ENCODE measurements at regions not wholly inside any gene's neighbourhood (a gene's known extent, or its start where the extent isn't known, plus 50 kb on each side); places are given as distances from the start of the nearest gene placed in this dataset.

DNA sequence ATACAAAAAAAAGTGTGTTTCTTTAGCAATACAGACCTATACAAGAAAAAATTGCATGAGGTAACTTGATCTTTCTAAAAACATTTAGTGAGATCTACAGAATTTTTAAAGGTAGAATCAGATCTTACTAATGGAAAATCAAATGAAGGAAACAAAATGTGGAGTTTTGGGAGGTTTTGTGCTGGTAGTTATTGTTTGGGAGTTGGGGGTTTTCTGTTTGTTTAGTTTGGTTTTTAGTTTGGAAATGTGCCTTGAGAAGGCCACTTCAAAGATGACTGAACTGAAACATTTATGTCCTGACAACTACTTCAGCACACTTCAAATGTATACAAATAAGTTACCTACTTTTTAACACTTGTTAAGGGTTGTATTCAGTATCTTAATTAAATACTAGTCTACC is 280.1 kb downstream of the NR2F1-AS1 start:
- no peak for TF ChIP-seq GATA3 (IDR thresholded peaks at IDR 0.05; ENCODE audit: low read depth, low read length)
- no peak for TF ChIP-seq GATA2 (IDR thresholded peaks at IDR 0.05; ENCODE audit: low read depth, low read length)

DNA sequence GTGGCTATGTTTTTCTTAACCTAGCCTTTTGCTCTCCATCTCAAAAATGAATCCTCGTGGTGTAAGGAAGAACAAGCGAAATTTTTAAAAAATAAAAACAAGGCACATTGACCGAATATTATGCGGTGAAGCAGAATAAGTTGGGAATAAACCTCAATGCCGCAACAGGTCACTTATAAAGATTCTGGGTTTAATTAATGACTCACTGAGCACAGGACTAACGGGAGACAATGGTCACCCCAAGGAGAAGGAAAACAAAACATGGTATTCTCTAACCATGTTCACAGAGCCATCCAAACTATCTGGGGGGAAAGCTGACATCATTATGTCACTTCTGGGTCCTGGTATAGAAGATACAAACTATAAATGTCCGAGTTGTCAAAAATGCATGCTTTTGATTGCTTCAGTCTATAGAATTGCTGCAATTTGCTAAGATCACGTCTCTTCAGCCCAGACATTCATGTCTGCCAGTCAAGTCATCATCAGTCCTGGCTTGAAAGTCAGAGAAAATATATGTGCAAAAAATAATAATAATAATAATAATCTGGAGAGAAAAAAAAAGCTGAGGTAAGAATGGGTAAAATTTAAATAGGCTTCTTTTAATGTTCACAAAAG is 280.6 kb downstream of the NR2F1-AS1 start:
- no peak for TF ChIP-seq GATA2 (IDR thresholded peaks at IDR 0.05; ENCODE audit: low read depth, low read length)
- no peak for TF ChIP-seq GATA3 (IDR thresholded peaks at IDR 0.05; ENCODE audit: low read depth, low read length)

DNA sequence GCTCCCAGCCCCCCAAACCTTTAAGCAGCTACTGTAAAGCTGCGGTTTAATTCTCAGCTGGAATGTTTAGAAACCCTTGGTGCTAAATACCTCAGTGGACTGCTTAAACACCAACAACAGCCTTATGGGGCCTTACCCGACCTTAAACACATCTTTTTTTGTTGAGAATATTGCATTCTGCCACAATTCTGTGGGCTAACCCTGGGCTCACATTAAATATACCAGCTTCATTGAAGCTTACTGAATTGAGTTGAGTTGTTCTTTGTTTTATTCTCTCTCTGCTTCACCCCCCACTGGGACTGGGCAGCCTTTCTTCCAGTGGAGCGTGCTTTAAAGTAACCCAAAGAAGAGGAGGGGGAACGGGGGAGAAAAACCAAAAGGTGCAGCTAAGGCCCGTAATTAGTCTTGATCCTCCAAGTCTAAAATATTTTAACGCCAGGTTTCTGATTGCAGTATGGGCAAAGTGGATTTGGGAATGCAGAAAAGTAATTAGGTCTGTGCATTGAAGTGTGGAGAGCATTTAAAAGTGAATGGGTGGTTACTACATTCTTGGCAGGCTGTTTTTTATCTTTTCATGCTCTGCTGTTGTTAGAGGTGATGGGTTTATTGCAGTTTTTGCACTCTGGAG is 281.2 kb downstream of the NR2F1-AS1 start:
- no peak for TF ChIP-seq GATA2 (IDR thresholded peaks at IDR 0.05; ENCODE audit: low read depth, low read length)
- no peak for TF ChIP-seq GATA3 (IDR thresholded peaks at IDR 0.05; ENCODE audit: low read depth, low read length)

DNA sequence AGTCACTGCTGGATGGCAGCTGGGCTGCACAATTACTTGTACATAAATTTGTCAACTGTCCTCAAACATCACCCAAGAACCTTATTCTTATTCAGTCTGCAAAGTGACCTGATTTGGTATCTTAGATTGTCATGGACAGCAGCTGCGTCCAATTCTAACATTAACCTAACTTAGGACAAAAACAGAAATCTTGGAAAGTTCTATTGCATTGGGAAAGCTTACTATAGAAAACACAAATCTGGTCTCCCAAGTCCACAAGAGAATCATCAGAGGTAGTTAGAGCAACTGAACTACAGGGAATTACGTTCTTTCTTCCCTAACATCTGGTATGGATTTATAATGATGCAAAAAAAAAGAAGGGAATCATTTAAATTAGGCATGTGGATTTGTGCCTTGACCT is 283.9 kb downstream of the NR2F1-AS1 start:
- TF ChIP-seq GATA2 (IDR thresholded peaks at IDR 0.05; ENCODE audit: low read depth, low read length): no peak
- no peak for TF ChIP-seq GATA3 (IDR thresholded peaks at IDR 0.05; ENCODE audit: low read depth, low read length)

DNA sequence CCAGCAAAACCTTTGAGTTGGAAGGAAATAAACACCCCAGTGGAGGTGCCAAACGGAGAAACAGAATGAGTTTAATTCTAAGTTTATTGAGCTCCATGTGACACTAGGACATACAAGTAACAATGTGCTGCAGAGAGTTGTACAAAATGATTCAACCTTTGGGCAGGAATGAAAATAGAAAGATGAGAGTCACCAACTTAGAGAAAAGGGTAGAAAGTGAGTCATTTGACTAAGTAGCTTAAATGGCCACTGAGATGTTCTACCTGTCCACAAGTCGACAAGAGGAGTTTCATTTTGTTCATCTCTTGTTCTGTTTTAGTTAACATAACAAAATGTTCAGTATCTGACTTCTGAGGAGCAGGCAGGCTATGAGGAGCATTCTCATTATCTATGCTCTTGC is 284.7 kb downstream of the NR2F1-AS1 start:
- TF ChIP-seq GATA2 (IDR thresholded peaks at IDR 0.05; ENCODE audit: low read depth, low read length) (no peak), GATA3 (IDR thresholded peaks at IDR 0.05; ENCODE audit: low read depth, low read length) (no peak)

DNA sequence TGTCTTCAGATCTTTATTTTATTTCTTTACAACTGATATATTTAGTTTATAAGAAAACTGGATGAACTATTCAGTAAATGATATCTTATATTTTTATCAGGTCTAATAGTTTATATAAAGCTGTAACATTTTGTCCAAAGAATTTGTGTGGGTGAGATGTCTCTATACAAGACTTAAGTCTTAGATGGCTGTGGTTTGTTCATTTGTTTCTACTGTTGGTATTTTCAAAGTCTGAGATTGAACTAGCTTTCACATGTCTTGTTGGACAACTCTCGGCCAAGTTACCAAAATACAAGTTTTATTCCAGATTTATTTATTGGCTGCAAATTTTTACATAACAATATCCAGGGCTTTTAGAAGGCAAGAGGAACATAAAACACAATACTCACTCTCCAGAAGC is 286.0 kb downstream of the NR2F1-AS1 start:
- TF ChIP-seq GATA2 (IDR thresholded peaks at IDR 0.05; ENCODE audit: low read depth, low read length): no peak
- no peak for TF ChIP-seq GATA3 (IDR thresholded peaks at IDR 0.05; ENCODE audit: low read depth, low read length)

DNA sequence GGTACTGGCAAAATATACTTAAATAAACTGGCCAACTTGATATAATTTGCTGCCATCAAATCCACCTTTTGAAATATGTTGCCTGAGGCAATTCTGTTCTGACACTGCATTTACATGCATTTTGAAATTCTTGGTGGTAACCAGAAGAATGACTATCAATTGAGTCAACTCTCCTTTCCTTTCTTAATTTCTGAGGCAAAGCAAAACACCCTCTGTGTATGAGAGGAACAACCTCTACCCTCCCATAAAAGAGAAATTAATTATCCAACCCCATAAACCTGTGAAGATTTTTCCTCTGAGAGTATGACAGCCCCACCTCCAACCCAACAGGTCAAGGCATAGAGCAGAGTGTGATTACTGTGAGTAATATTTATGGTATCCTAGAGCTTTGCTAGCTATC is 286.8 kb downstream of the NR2F1-AS1 start:
- TF ChIP-seq GATA2 (IDR thresholded peaks at IDR 0.05; ENCODE audit: low read depth, low read length) (no peak), GATA3 (IDR thresholded peaks at IDR 0.05; ENCODE audit: low read depth, low read length) (no peak)

DNA sequence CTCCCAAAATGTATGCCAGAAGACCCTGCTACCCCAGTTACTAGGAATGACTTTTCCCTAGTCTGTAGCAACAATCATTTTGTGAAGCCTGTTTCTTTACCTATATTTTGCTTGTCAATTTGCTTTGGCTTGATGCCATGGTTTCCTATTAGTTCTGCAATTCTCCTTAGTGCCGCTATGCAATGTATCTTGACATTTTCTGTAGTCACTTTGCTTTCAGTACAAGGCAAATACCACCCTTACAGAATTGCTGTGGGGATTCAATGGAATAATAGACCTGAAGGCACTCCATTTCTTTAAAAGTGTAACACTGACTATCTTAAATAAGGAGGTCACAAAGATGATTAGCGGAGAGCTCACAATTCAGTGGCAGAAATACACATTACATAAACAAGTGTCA is 291.1 kb downstream of the NR2F1-AS1 start:
- TF ChIP-seq GATA2 (IDR thresholded peaks at IDR 0.05; ENCODE audit: low read depth, low read length) (no peak), GATA3 (IDR thresholded peaks at IDR 0.05; ENCODE audit: low read depth, low read length) (no peak)

DNA sequence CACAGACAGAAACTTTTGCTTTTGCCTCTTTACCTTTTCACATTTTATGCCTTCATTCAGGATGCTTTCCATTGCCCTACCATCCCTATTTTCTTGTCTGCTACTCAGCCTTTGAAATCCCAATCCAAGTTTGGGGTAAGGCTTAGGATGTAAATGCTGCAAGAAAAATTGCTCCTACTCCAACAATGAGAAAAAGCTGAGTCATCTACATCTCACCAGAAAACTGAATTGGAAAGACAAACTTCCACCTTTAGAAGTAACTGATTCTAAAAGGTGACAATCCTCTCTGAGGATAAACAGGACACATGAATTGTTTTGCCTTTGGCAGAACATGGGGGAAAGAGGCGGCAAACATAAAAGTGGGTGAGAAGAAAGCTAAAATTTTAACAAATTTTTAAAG is 295.6 kb downstream of the NR2F1-AS1 start:
- no peak for TF ChIP-seq GATA2 (IDR thresholded peaks at IDR 0.05; ENCODE audit: low read depth, low read length)
- TF ChIP-seq GATA3 (IDR thresholded peaks at IDR 0.05; ENCODE audit: low read depth, low read length): no peak

DNA sequence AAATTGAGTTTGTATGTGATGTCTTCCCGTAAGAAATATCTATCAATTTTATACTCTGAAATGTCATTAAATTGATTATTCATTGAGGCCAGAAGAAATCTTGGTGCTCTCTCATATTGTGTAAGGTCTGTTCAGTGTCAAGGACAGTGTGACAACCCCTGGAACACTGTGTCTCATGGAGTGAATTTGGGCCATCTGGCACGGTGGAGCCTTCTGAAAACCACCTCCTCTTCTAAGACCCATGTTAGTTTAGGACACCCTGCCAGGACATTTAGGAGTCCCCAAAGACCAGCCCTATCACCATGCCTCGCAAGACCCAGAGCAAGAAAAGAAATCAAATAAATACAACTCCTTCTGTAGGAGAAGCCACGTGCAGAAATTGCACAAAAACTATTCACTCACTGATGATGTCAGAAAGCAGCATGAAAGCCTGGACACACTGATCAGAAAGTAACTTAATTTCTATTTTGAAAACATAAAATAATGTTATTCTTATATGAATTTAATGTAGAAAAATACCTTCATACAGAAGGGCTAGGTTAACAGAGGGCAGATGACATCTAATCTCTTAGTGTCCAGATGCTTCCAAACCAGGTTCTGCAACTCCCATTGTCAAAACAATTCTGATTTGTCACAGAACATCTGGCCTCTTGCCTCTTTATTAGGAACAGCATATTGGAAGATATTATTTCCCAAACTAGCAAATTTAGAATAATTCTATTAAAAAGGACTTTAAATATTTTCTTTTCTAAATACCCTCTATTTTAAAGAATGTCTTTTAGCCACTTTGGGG is 298.8 kb downstream of the NR2F1-AS1 start:
- peak; percentile 65; the same call in 1 of the 2 replicates for TF ChIP-seq GATA3 (IDR thresholded peaks at IDR 0.05; ENCODE audit: low read depth, low read length)
- TF ChIP-seq GATA2 (IDR thresholded peaks at IDR 0.05; ENCODE audit: low read depth, low read length): peak; percentile 62; the same call in 1 of the 2 replicates

DNA sequence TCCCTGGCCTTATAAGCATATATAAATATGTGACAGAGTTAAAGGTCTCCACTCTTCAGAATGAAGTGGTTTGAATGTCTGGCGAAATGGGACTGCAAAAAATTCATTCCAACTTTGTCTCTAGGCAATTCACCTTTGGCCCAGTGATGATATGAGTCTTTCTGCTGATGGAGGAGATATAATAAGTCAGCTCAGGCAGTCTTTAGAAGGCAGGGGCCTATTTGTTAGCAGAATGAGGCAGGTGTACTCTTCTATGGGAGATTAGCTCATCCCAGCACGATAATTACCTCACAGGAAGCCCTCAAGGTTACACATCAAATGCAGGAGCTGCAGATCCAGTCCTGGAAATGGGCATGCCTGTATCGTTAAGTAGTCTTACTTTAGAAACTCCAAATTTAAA is 300.5 kb downstream of the NR2F1-AS1 start:
- TF ChIP-seq GATA3 (IDR thresholded peaks at IDR 0.05; ENCODE audit: low read depth, low read length) (peak; percentile 83), GATA2 (IDR thresholded peaks at IDR 0.05; ENCODE audit: low read depth, low read length) (peak; percentile 89)

DNA sequence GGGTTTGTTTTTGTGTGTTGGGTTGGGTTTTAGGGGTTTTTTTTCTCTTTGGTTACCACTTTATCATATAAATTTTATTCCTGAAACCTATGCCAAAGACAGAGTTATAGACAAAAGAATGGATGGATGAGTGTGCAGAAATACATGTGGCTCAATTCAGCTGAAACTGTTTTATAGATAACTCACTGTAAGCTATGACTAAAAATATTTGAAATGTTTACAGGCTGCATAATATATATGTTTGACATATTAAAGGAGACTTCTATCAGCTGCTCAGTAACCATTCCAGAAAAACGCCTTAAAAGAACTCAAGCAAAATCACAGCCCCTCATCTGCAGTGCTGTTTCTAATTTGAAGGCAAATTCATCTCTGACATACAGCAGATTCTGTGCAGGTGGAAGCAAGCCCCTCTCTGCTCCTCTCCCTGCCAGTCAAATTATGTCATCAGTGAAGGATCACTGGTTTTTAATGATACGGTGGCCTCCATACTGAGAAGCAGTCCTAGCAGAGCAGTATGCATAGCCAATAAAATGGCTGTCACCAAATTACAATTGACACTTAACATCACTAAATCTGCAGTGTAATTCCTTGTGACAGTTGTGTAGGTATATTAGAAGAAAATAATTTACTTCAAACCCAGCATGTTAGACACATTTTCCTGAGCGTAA is 301.6 kb downstream of the NR2F1-AS1 start:
- TF ChIP-seq GATA3 (IDR thresholded peaks at IDR 0.05; ENCODE audit: low read depth, low read length) (no peak), GATA2 (IDR thresholded peaks at IDR 0.05; ENCODE audit: low read depth, low read length) (peak; percentile 79)

DNA sequence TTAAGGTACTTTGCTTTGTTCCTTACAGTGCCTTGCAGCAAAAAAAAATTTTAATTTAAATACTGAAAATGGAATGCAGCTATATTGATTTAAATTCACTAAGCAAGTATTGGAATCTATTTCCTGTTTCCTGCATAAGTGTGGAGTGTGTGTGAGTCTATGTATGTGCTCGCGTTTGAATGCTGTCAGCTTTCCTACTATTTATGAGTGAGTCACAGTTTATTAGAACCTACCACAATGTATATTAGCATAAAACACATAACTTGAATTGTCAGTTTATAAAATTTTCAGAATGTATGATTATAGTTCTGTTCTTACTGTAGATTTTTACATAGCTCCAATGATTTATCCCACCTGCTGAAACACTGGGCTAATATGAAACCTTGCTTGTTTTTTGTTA is 302.1 kb downstream of the NR2F1-AS1 start:
- no peak for TF ChIP-seq GATA3 (IDR thresholded peaks at IDR 0.05; ENCODE audit: low read depth, low read length)
- TF ChIP-seq GATA2 (IDR thresholded peaks at IDR 0.05; ENCODE audit: low read depth, low read length): no peak

DNA sequence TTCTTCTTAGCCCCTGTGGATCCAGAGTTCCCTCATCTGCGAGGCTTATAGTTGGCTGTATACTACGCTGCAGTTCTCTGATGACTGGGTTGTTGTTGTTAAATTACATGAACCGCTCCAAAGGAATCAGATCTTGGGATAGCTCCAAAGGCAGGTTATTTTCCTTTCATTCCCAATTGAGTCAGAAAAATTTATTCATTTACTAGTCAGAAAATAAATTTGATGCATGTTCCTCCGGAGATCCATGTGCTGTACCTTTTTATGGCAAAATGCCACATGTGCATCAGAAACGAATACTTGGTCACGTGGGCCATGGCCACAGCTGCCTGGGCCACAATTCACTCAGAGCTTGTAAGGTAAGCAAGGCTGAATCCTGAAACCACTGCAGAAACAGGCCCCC is 304.0 kb downstream of the NR2F1-AS1 start:
- TF ChIP-seq GATA2 (IDR thresholded peaks at IDR 0.05; ENCODE audit: low read depth, low read length): no peak
- TF ChIP-seq GATA3 (IDR thresholded peaks at IDR 0.05; ENCODE audit: low read depth, low read length): no peak
